Osteocyte (in vitro differentiated cells): ENCODE measurements at regions not wholly inside any gene's neighbourhood (a gene's known extent, or its start where the extent isn't known, plus 50 kb on each side); places are given as distances from the start of the nearest gene placed in this dataset.

ENCODE experiments used
- DNase-seq: peaks from one replicate; pipeline ENCODE4 v3.0.0; 2021; ENCODE audit warnings: mixed read lengths; ENCODE audit not compliant: unreplicated experiment; ENCODE audit errors: extremely low spot score
- H3K27ac Mint-ChIP-seq: one replicate; pipeline ENCODE4 v1.8.0; 2021; ENCODE audit warnings: mild to moderate bottlenecking, mixed read lengths; ENCODE audit not compliant: unreplicated experiment
- H3K27me3 Mint-ChIP-seq: one replicate; pipeline ENCODE4 v1.8.0; 2021; ENCODE audit warnings: mixed read lengths; ENCODE audit not compliant: unreplicated experiment
- H3K36me3 Mint-ChIP-seq: one replicate; pipeline ENCODE4 v1.8.0; 2021; ENCODE audit warnings: mixed read lengths; ENCODE audit not compliant: unreplicated experiment
- H3K4me1 Mint-ChIP-seq: one replicate; pipeline ENCODE4 v1.8.0; 2021; ENCODE audit warnings: mixed read lengths; ENCODE audit not compliant: unreplicated experiment
- H3K4me3 Mint-ChIP-seq: one replicate; pipeline ENCODE4 v1.8.0; 2021; ENCODE audit warnings: mild to moderate bottlenecking, moderate library complexity, mixed read lengths; ENCODE audit not compliant: unreplicated experiment
- H3K9me3 Mint-ChIP-seq: one replicate; pipeline ENCODE4 v1.8.0; 2021; ENCODE audit warnings: mixed read lengths; ENCODE audit not compliant: unreplicated experiment
- CTCF ChIP-seq: fragments of 200-600 bp; sonication (generic); IDR thresholded peaks from 2 replicates; pipeline ENCODE4 v1.5.0; 2021; ENCODE audit warnings: antibody characterized with exemption, mild to moderate bottlenecking, moderate library complexity

GRCh38 chr5:105330185-105330584, 1767.6 kb upstream of the NUDT12 start:
- TF ChIP-seq CTCF: no peak
- Mint-ChIP-seq H3K36me3 (no peaks in the 10 kb centered on the region), H3K27me3 (no peaks in the 10 kb centered on the region), H3K4me1 (no peaks in the 10 kb centered on the region), H3K9me3 (peaks cover 9% of the 10 kb centered on the region), H3K27ac (no peak overlapping the region), H3K4me3 (no peak overlapping the region)
- DNase-seq: no peak

GRCh38 chr5:105304859-105305258, 1742.3 kb upstream of the NUDT12 start:
- Mint-ChIP-seq H3K9me3 (peaks cover 3% of the 10 kb centered on the region), H3K27me3 (no peaks in the 10 kb centered on the region)
- TF ChIP-seq CTCF: peak; percentile 17

GRCh38 chr5:105288946-105289345, 1726.4 kb upstream of the NUDT12 start:
- Mint-ChIP-seq H3K9me3 (no peaks in the 10 kb centered on the region), H3K27ac (no peak overlapping the region), H3K27me3 (no peaks in the 10 kb centered on the region), H3K4me1 (no peaks in the 10 kb centered on the region), H3K36me3 (no peaks in the 10 kb centered on the region), H3K4me3 (no peak overlapping the region)
- no peak for DNase-seq
- no peak for TF ChIP-seq CTCF

More at GRCh38 chr5:105304859-105305258, 1742.3 kb upstream of the NUDT12 start:
- Mint-ChIP-seq H3K4me3 (no peak overlapping the region), H3K4me1 (no peaks in the 10 kb centered on the region), H3K36me3 (no peaks in the 10 kb centered on the region), H3K27ac (no peak overlapping the region)
- no peak for DNase-seq

GRCh38 chr5:105283134-105283533, 1720.5 kb upstream of the NUDT12 start:
- H3K27ac Mint-ChIP-seq: no peak overlapping the region
- no peaks in the 10 kb centered on the region for H3K9me3 Mint-ChIP-seq
- TF ChIP-seq CTCF: no peak
- H3K27me3 Mint-ChIP-seq: no peaks in the 10 kb centered on the region
- peaks cover 3% of the 10 kb centered on the region for H3K4me1 Mint-ChIP-seq
- H3K4me3 Mint-ChIP-seq: no peak overlapping the region
- no peaks in the 10 kb centered on the region for H3K36me3 Mint-ChIP-seq
- DNase-seq: no peak

- Mint-ChIP-seq H3K4me1 (no peaks in the 10 kb centered on the region), H3K27me3 (no peaks in the 10 kb centered on the region), H3K27ac (no peak overlapping the region), H3K9me3 (no peaks in the 10 kb centered on the region), H3K4me3 (no peak overlapping the region), H3K36me3 (no peaks in the 10 kb centered on the region)
- no peak for TF ChIP-seq CTCF
- DNase-seq: no peak
These were observed 1711.5 kb upstream of the NUDT12 start for GRCh38 chr5:105274079-105274478.
